H1 (cell line): ENCODE measurements at regions not wholly inside any gene's neighbourhood (a gene's known extent, or its start where the extent isn't known, plus 50 kb on each side); places are given as distances from the start of the nearest gene placed in this dataset.

Source experiments
- BCL11A ChIP-seq, 2 experiments: IDR thresholded peaks; one replicate each; pipeline ENCODE4 v1.6.1; 2011; ENCODE audit warnings: low read depth in 2 of 2, low read length in 2 of 2, mild to moderate bottlenecking in 2 of 2
- BRCA1 ChIP-seq: IDR thresholded peaks from 2 replicates; pipeline ENCODE4 v1.6.1; 2012; ENCODE audit warnings: low read depth, low read length, improper control_type of control experiment
- EP300 ChIP-seq, 2 experiments: IDR thresholded peaks; 1 replicate in 1 of 2; 2 replicates in 1 of 2; pipeline ENCODE4 v1.6.1; 2011 to 2012; ENCODE audit warnings: low read depth in 2 of 2, low read length in 2 of 2, mild to moderate bottlenecking in 2 of 2, borderline replicate concordance in 1 of 2, inconsistent platforms in 1 of 2, moderate library complexity in 1 of 2
- EZH2 ChIP-seq: fragments of 200-600 bp; sonication (generic); IDR thresholded peaks from 2 replicates; pipeline ENCODE4 v1.7.1; 2012; ENCODE audit warnings: low read depth, mild to moderate bottlenecking, moderate library complexity, low read length, inconsistent platforms; ENCODE audit not compliant: severe bottlenecking
- KDM1A ChIP-seq: fragments of 200-600, 300-600 bp; sonication (generic); IDR thresholded peaks from 2 replicates; pipeline ENCODE4 v1.7.1; 2016; ENCODE audit warnings: mild to moderate bottlenecking, low read length, borderline replicate concordance
- NANOG ChIP-seq: IDR thresholded peaks from 2 replicates; pipeline ENCODE4 v1.6.1; 2011; ENCODE audit warnings: low read length, low read depth, mild to moderate bottlenecking, inconsistent platforms; ENCODE audit not compliant: insufficient read depth, poor library complexity, severe bottlenecking
- POU5F1 ChIP-seq: IDR thresholded peaks from 2 replicates; pipeline ENCODE4 v1.6.1; 2011; ENCODE audit warnings: low read depth, mild to moderate bottlenecking, low read length, moderate library complexity
- TBP ChIP-seq: IDR thresholded peaks from 2 replicates; pipeline ENCODE4 v1.6.1; 2011; ENCODE audit warnings: low read depth, low read length, improper control_type of control experiment
- TCF12 ChIP-seq: IDR thresholded peaks from 2 replicates; pipeline ENCODE4 v1.6.1; 2011; ENCODE audit warnings: low read depth, mild to moderate bottlenecking, low read length

- TF ChIP-seq TBP (no peak), EZH2 (no peak), EP300 (IDR thresholded peaks at IDR 0.05; ENCODE audit: borderline replicate concordance in 1 of 2, low read depth in 2 of 2, low read length in 2 of 2) (no peak), NANOG (no peak), BRCA1 (no peak), TCF12 (no peak), KDM1A (no peak), POU5F1 (no peak), BCL11A (IDR thresholded peaks at IDR 0.05; ENCODE audit: low read depth in 2 of 2, low read length in 2 of 2) (no peak)
Observed at GRCh38 chr6:113018351-113019151, 671.4 kb downstream of the RFPL4B start (continued).
